BE2C (cell line): ENCODE measurements at regions not wholly inside any gene's neighbourhood (a gene's known extent, or its start where the extent isn't known, plus 50 kb on each side); places are given as distances from the start of the nearest gene placed in this dataset.

Source experiments
- DNase-seq: peaks from one replicate; pipeline ENCODE4 v3.0.0-alpha.2; 2020
- H3K27me3 ChIP-seq: fragments of 250-450 bp; sonication (Bioruptor Pico); 2 replicates; pipeline ENCODE4 v1.5.1; 2020; ENCODE audit warnings: mild to moderate bottlenecking
- H3K36me3 ChIP-seq: fragments of 250-450 bp; sonication (Bioruptor Pico); 2 replicates; pipeline ENCODE4 v1.5.1; 2020; ENCODE audit warnings: mild to moderate bottlenecking
- H3K4me1 ChIP-seq: fragments of 250-450 bp; sonication (Bioruptor Pico); 2 replicates; pipeline ENCODE4 v1.5.1; 2020
- H3K4me3 ChIP-seq: 2 replicates; pipeline ENCODE4 v1.5.1; 2011; ENCODE audit warnings: low read depth, low read length
- H3K9me3 ChIP-seq: fragments of 250-450 bp; sonication (Bioruptor Pico); 2 replicates; pipeline ENCODE4 v1.5.1; 2020
- TF ChIP-seq, protein P1 (sequence below): IDR thresholded peaks from 2 replicates; pipeline ENCODE4 v1.5.1; 2012; ENCODE audit warnings: mild to moderate bottlenecking, low read depth, low read length

DNA sequence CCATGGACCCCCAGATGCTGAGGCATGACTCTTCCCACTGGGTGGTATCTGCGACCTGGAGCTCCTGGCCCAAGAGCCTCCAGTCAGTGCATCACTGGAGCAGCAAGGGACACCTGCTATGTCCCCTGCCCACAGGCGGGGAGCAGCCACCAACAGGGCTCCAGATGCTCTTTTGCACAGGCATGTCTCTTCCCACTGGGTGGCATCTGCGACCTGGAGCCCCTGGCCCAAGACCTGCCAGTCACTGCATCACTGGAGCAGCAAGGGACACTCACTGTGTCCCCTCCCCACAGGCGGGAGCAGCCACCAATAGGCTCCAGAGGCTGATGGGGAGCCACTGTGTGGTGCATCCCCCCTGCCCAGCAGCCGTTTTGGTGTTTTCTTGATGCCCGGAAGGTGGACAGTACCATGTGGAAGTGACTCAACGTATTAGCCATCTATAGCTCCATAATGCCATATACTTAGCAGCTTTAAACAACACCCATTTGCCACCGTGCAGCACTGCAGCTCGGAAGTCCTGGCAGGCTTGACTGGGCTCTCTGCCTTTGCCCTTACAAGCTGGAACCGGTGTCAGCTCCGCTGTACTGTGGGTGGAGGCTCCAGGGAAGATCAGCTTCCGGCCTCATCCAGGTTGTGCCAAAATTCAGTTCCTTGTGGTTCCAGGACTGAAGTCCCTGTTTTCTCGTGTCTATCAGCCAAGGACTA, 124.9 kb upstream of the CST7 start:
- H3K4me3 ChIP-seq: no peak overlapping the region
- TF ChIP-seq, protein P1, sequence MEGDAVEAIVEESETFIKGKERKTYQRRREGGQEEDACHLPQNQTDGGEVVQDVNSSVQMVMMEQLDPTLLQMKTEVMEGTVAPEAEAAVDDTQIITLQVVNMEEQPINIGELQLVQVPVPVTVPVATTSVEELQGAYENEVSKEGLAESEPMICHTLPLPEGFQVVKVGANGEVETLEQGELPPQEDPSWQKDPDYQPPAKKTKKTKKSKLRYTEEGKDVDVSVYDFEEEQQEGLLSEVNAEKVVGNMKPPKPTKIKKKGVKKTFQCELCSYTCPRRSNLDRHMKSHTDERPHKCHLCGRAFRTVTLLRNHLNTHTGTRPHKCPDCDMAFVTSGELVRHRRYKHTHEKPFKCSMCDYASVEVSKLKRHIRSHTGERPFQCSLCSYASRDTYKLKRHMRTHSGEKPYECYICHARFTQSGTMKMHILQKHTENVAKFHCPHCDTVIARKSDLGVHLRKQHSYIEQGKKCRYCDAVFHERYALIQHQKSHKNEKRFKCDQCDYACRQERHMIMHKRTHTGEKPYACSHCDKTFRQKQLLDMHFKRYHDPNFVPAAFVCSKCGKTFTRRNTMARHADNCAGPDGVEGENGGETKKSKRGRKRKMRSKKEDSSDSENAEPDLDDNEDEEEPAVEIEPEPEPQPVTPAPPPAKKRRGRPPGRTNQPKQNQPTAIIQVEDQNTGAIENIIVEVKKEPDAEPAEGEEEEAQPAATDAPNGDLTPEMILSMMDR: no peak
- no peaks in the 10 kb centered on the region for H3K4me1 ChIP-seq
- H3K9me3 ChIP-seq: no peaks in the 10 kb centered on the region
- no peak for DNase-seq
- H3K27me3 ChIP-seq: peaks cover 3% of the 10 kb centered on the region; the same call in 1 of the 2 replicates
- H3K36me3 ChIP-seq: no peaks in the 10 kb centered on the region

DNA sequence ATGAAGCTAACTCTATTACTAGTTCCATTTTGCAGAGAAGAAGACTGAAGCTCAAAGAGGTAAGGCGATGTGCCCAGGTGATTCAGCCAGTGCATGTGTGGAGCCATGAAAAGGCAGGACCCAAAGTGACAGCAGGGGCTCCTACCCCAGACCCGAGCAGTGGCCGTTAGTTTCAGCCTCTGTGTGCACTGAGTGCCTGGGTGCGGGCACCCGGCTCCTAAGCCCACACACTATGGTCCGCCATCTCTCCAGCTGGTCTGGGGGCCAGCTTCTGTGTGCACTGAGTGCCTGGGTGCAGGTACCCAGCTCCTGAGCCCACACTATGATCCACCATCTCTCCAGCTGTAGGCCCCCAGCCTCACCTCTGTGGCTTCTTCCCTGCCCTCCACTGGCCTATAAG, 123.5 kb upstream of the CST7 start:
- TF ChIP-seq, protein P1: no peak
- H3K4me3 ChIP-seq: no peak overlapping the region
- H3K9me3 ChIP-seq: no peaks in the 10 kb centered on the region
- no peaks in the 10 kb centered on the region for H3K36me3 ChIP-seq
- peaks cover 3% of the 10 kb centered on the region; the same call in 1 of the 2 replicates for H3K27me3 ChIP-seq
- no peaks in the 10 kb centered on the region for H3K4me1 ChIP-seq
- DNase-seq: no peak

DNA sequence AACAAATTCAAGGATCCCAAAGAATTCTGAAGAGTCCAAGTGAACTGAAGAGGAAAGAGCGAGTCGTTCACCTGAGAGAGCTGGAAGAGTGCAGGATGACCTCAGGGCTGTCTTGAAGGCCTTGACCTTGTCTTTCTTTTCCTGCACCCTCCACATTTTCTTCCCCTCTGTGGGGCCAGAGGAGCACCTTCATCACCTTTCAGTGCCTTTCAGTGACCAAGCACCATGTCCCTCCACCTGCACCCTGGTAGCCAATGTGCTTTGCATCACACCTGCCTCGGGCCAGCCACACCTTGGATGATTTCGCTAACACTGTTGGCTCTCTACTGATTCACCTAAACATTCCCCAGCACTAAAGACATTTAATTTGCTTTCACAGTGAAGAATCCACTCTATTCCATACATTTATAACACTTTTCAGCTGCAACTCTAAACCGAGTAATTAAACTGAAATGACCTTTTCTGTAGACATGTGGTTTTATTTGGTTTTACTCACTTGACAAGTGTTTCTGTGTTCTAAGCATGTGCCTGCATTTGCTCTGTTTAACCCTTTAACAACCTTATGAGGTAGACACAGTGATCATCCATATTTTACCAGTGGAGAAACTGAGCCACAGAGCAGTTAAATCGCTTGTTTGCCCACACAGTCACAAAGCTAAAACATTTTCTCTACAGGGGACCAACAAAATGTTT, 121.3 kb upstream of the CST7 start:
- Histone ChIP-seq H3K36me3 (no peaks in the 10 kb centered on the region), H3K4me1 (no peaks in the 10 kb centered on the region), H3K9me3 (no peaks in the 10 kb centered on the region), H3K4me3 (no peak overlapping the region), H3K27me3 (no peaks in the 10 kb centered on the region)
- DNase-seq: no peak
- TF ChIP-seq, protein P1: no peak

DNA sequence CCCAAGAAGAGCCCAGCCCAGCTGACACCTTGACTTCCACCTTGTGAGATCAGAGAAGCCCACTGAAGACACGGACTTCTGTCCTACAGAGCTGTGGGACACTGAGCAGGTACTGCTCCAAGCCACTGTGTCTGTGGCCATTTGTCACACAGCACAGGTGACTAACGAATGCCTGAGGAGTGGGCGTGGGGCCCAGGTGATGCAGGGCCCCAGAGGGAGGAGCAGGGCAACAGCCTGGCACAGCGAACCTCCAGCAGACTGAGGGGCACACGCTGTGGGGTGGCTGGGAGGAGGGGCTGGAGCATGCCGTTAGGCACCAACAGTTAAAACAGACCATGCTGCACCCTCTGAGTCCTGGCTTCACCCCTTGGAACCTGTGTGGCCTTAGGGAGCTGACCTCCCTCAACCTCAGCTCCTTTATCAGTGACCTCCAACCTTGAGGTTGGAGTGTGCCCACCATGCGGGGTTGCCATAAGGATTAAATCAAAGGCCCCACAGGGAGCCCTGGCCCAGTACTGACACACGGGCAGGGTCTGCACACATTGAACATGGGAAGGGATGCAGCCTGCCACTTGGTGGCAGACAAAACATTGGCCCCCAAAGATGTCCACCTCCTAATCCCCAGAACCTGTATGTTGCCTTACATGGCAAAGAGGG, 119.9 kb upstream of the CST7 start:
- Histone ChIP-seq H3K36me3 (no peaks in the 10 kb centered on the region), H3K4me1 (no peaks in the 10 kb centered on the region), H3K4me3 (no peak overlapping the region), H3K27me3 (no peaks in the 10 kb centered on the region), H3K9me3 (no peaks in the 10 kb centered on the region)
- TF ChIP-seq, protein P1: no peak
- no peak for DNase-seq

DNA sequence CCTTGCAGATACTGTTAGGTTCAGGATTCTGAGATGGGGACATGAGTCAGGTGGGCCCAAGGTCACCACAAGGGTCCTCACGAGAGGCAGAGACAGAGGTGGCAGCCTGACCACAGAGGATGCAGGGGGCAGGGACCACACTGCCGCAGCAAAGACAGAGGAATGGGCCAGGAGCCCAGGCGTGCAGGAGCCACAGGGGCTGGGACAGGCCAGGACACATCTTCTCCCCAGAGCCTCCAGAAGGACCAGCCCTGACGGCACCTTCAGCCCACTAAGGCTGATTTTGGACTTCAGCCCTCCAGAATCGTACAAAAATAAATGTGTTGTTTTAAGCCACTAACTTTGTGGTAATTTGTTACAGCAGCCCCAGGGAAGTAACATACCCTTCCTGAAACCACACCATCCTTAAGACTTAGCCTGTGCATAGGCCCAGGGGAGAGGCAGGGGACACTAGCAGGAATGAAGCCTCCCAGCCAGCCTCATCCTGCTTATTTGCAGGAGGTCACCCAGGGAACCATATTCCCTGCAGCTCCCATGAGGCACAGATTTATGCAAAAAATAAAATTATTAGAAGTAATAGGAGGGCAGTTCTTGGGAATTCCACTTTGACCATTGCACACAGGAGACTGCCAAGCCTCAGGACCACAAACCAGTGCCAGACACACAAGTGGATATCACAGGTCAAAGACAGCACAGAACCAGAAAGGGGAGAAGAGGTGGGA, 119.3 kb upstream of the CST7 start:
- Histone ChIP-seq H3K27me3 (no peaks in the 10 kb centered on the region), H3K4me1 (no peaks in the 10 kb centered on the region), H3K36me3 (no peaks in the 10 kb centered on the region), H3K9me3 (no peaks in the 10 kb centered on the region), H3K4me3 (no peak overlapping the region)
- TF ChIP-seq, protein P1: no peak
- DNase-seq: no peak
